Suprapubic skin (tissue), 4 donors: ENCODE measurements at regions not wholly inside any gene's neighbourhood (a gene's known extent, or its start where the extent isn't known, plus 50 kb on each side); places are given as distances from the start of the nearest gene placed in this dataset.
A peak's percentile ranks its signal among the peaks of the same experiment; 100 is the strongest.

Experiments
- DNase-seq, 2 donors: peaks; one replicate each; pipeline ENCODE4 v3.0.0-alpha.2; 2019; ENCODE audit warnings: low spot score in 2 of 2
- H3K27ac ChIP-seq: fragments of 200-600 bp; sonication (generic); one replicate; pipeline ENCODE4 v1.5.1; 2019
- H3K27me3 ChIP-seq: fragments of 200-600 bp; sonication (generic); one replicate; pipeline ENCODE4 v1.5.1; 2019
- H3K36me3 ChIP-seq: fragments of 200-600 bp; sonication (generic); one replicate; pipeline ENCODE4 v1.5.1; 2019
- H3K4me1 ChIP-seq: fragments of 200-600 bp; sonication (generic); one replicate; pipeline ENCODE4 v1.5.1; 2019
- H3K4me3 ChIP-seq: fragments of 200-600 bp; sonication (generic); one replicate; pipeline ENCODE4 v1.5.1; 2019; ENCODE audit warnings: mild to moderate bottlenecking
- H3K9me3 ChIP-seq: fragments of 200-600 bp; sonication (generic); one replicate; pipeline ENCODE4 v1.5.1; 2019
- CTCF ChIP-seq, 2 donors: fragments of 200-600 bp in 1 of 2; fragments of 450-650 bp in 1 of 2; sonication (generic) in 1 of 2; IDR thresholded peaks; one replicate each; pipeline ENCODE4 v1.5.1; 2016 to 2019; ENCODE audit warnings: antibody characterized with exemption in 2 of 2, mild to moderate bottlenecking in 1 of 2, moderate library complexity in 1 of 2
- EP300 ChIP-seq: sonication (generic); formaldehyde crosslinking; IDR thresholded peaks from one replicate; pipeline ENCODE4 v1.6.1; 2017; ENCODE audit warnings: antibody characterized with exemption
- POLR2A ChIP-seq, 2 donors: fragments of 450-650 bp; IDR thresholded peaks; one replicate each; pipeline ENCODE4 v1.6.1; 2017; ENCODE audit warnings: antibody characterized with exemption in 2 of 2, mild to moderate bottlenecking in 2 of 2, moderate library complexity in 2 of 2
- POLR2AphosphoS5 ChIP-seq, 3 donors: sonication (generic); formaldehyde crosslinking; IDR thresholded peaks; one replicate each; pipeline ENCODE4 v1.6.1; 2017; ENCODE audit warnings: antibody characterized with exemption in 3 of 3
- WGBS: methylation state at CpG from one replicate; pipeline ENCODE4 v1.1.5; 2018; 5-methylcytosine and 5-hydroxymethylcytosine counted together

- Histone ChIP-seq H3K4me3 (no peak overlapping the region), H3K27me3 (no peaks in the 10 kb centered on the region), H3K36me3 (no peaks in the 10 kb centered on the region), H3K4me1 (no peaks in the 10 kb centered on the region), H3K9me3 (peaks cover 27% of the 10 kb centered on the region), H3K27ac (no peak overlapping the region)
- WGBS = 87% methylated on average over 2 of the region's 2 CpGs
- DNase-seq = no peak
- TF ChIP-seq CTCF (IDR thresholded peaks at IDR 0.05) (no peak), EP300 (no peak), POLR2AphosphoS5 (IDR thresholded peaks at IDR 0.05) (no peak), POLR2A (IDR thresholded peaks at IDR 0.05) (no peak)
Measured at GRCh38 chr3:82814660-82815059, 1053.2 kb upstream of the GBE1 start.

GRCh38 chr3:82807781-82808180 is 1046.3 kb upstream of the GBE1 start:
- TF ChIP-seq EP300 (no peak), POLR2A (IDR thresholded peaks at IDR 0.05) (no peak)
- Histone ChIP-seq H3K4me3 (no peak overlapping the region), H3K36me3 (no peaks in the 10 kb centered on the region), H3K27me3 (no peaks in the 10 kb centered on the region), H3K27ac (no peak overlapping the region), H3K4me1 (no peaks in the 10 kb centered on the region), H3K9me3 (peaks cover 5% of the 10 kb centered on the region)
- no peak for DNase-seq
- 94% methylated on average over 22 of the region's 23 CpGs for WGBS

GRCh38 chr3:82802501-82802900 is 1041.1 kb upstream of the GBE1 start:
- Histone ChIP-seq H3K9me3 (no peaks in the 10 kb centered on the region), H3K4me1 (no peaks in the 10 kb centered on the region), H3K4me3 (no peak overlapping the region), H3K27ac (no peak overlapping the region), H3K27me3 (no peaks in the 10 kb centered on the region), H3K36me3 (no peaks in the 10 kb centered on the region)
- TF ChIP-seq POLR2A (IDR thresholded peaks at IDR 0.05) (no peak), EP300 (no peak), CTCF (IDR thresholded peaks at IDR 0.05) (no peak), POLR2AphosphoS5 (IDR thresholded peaks at IDR 0.05) (no peak)
- no peak for DNase-seq
- 35% methylated on average over 2 of the region's 2 CpGs for WGBS

GRCh38 chr3:82800248-82800647 is 1038.8 kb upstream of the GBE1 start:
- Histone ChIP-seq H3K4me1 (no peaks in the 10 kb centered on the region), H3K27ac (no peak overlapping the region), H3K9me3 (no peaks in the 10 kb centered on the region), H3K4me3 (no peak overlapping the region), H3K27me3 (no peaks in the 10 kb centered on the region), H3K36me3 (no peaks in the 10 kb centered on the region)
- no peak for DNase-seq
- TF ChIP-seq POLR2A (IDR thresholded peaks at IDR 0.05) (no peak), CTCF (IDR thresholded peaks at IDR 0.05) (no peak), EP300 (no peak), POLR2AphosphoS5 (IDR thresholded peaks at IDR 0.05) (no peak)

GRCh38 chr3:82796765-82797164 is 1035.3 kb upstream of the GBE1 start:
- WGBS = 64% methylated on average over 1 of the region's 1 CpG
- H3K27ac ChIP-seq = no peak overlapping the region
- no peak for DNase-seq
- TF ChIP-seq POLR2A (IDR thresholded peaks at IDR 0.05) (no peak), CTCF (IDR thresholded peaks at IDR 0.05) (no peak), POLR2AphosphoS5 (IDR thresholded peaks at IDR 0.05) (no peak), EP300 (no peak)
- no peaks in the 10 kb centered on the region for H3K27me3 ChIP-seq
- H3K4me1 ChIP-seq = no peaks in the 10 kb centered on the region
- no peak overlapping the region for H3K4me3 ChIP-seq
- no peaks in the 10 kb centered on the region for H3K36me3 ChIP-seq
- no peaks in the 10 kb centered on the region for H3K9me3 ChIP-seq

- TF ChIP-seq POLR2AphosphoS5 (IDR thresholded peaks at IDR 0.05) (no peak), EP300 (no peak), CTCF (IDR thresholded peaks at IDR 0.05) (no peak), POLR2A (IDR thresholded peaks at IDR 0.05) (no peak)
- Histone ChIP-seq H3K27me3 (no peaks in the 10 kb centered on the region), H3K36me3 (no peaks in the 10 kb centered on the region), H3K27ac (no peak overlapping the region), H3K9me3 (no peaks in the 10 kb centered on the region), H3K4me1 (no peaks in the 10 kb centered on the region), H3K4me3 (no peak overlapping the region)
- peak in 1 of 2 donors; percentile 74 for DNase-seq
- WGBS = 84% methylated on average over 4 of the region's 11 CpGs
Measured at GRCh38 chr3:82791241-82791640, 1029.8 kb upstream of the GBE1 start.
